H1 (cell line): ENCODE measurements at regions not wholly inside any gene's neighbourhood (a gene's known extent, or its start where the extent isn't known, plus 50 kb on each side); places are given as distances from the start of the nearest gene placed in this dataset.

Source experiments
- BCL11A ChIP-seq, 2 experiments: IDR thresholded peaks; one replicate each; pipeline ENCODE4 v1.6.1; 2011; ENCODE audit warnings: low read depth in 2 of 2, low read length in 2 of 2, mild to moderate bottlenecking in 2 of 2
- CHD1 ChIP-seq: IDR thresholded peaks from 2 replicates; pipeline ENCODE4 v1.6.1; 2012; ENCODE audit warnings: low read depth, low read length, improper control_type of control experiment
- EGR1 ChIP-seq: IDR thresholded peaks from 2 replicates; pipeline ENCODE4 v1.6.1; 2011; ENCODE audit warnings: low read depth, low read length, borderline replicate concordance
- JUN ChIP-seq: IDR thresholded peaks from 2 replicates; pipeline ENCODE4 v1.6.1; 2011; ENCODE audit warnings: low read depth, mild to moderate bottlenecking, improper control_type of control experiment, low read length
- POU5F1 ChIP-seq: IDR thresholded peaks from 2 replicates; pipeline ENCODE4 v1.6.1; 2011; ENCODE audit warnings: low read depth, mild to moderate bottlenecking, low read length, moderate library complexity
- ZNF274 ChIP-seq: IDR thresholded peaks from 2 replicates; pipeline ENCODE4 v1.7.0; 2012; ENCODE audit warnings: low read length, borderline replicate concordance; ENCODE audit errors: extremely low read depth
- TF ChIP-seq, protein P1 (sequence below): fragments of 300-600 bp; sonication (generic); IDR thresholded peaks from 2 replicates; pipeline ENCODE4 v1.7.1; 2012; ENCODE audit warnings: low read length, moderate library complexity, mild to moderate bottlenecking, inconsistent platforms; ENCODE audit not compliant: insufficient replicate concordance

DNA sequence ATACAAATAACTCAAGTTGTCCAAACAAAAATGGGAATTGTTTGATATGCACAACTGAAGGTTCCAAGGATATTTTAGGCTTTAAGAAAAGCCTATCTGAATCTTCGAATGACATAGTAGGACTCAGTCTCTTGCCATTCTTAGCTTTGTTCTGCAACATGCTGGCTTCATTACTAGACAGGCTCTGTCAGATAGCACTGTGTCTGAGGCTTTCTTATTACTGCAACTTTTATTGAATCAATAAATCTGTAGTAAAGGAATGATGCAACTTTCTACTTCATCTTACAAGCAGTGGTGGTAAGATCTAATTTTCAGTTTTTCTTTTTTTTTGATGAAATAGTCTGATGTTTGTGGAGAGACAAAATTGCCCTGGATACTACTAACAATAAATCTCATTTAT is 319.3 kb upstream of the CCDC179 start (continued):
- TF ChIP-seq BCL11A (IDR thresholded peaks at IDR 0.05; ENCODE audit: low read depth in 2 of 2, low read length in 2 of 2) (no peak), CHD1 (no peak), JUN (no peak), ZNF274 (no peak), EGR1 (no peak), POU5F1 (no peak)
- TF ChIP-seq, protein P1, sequence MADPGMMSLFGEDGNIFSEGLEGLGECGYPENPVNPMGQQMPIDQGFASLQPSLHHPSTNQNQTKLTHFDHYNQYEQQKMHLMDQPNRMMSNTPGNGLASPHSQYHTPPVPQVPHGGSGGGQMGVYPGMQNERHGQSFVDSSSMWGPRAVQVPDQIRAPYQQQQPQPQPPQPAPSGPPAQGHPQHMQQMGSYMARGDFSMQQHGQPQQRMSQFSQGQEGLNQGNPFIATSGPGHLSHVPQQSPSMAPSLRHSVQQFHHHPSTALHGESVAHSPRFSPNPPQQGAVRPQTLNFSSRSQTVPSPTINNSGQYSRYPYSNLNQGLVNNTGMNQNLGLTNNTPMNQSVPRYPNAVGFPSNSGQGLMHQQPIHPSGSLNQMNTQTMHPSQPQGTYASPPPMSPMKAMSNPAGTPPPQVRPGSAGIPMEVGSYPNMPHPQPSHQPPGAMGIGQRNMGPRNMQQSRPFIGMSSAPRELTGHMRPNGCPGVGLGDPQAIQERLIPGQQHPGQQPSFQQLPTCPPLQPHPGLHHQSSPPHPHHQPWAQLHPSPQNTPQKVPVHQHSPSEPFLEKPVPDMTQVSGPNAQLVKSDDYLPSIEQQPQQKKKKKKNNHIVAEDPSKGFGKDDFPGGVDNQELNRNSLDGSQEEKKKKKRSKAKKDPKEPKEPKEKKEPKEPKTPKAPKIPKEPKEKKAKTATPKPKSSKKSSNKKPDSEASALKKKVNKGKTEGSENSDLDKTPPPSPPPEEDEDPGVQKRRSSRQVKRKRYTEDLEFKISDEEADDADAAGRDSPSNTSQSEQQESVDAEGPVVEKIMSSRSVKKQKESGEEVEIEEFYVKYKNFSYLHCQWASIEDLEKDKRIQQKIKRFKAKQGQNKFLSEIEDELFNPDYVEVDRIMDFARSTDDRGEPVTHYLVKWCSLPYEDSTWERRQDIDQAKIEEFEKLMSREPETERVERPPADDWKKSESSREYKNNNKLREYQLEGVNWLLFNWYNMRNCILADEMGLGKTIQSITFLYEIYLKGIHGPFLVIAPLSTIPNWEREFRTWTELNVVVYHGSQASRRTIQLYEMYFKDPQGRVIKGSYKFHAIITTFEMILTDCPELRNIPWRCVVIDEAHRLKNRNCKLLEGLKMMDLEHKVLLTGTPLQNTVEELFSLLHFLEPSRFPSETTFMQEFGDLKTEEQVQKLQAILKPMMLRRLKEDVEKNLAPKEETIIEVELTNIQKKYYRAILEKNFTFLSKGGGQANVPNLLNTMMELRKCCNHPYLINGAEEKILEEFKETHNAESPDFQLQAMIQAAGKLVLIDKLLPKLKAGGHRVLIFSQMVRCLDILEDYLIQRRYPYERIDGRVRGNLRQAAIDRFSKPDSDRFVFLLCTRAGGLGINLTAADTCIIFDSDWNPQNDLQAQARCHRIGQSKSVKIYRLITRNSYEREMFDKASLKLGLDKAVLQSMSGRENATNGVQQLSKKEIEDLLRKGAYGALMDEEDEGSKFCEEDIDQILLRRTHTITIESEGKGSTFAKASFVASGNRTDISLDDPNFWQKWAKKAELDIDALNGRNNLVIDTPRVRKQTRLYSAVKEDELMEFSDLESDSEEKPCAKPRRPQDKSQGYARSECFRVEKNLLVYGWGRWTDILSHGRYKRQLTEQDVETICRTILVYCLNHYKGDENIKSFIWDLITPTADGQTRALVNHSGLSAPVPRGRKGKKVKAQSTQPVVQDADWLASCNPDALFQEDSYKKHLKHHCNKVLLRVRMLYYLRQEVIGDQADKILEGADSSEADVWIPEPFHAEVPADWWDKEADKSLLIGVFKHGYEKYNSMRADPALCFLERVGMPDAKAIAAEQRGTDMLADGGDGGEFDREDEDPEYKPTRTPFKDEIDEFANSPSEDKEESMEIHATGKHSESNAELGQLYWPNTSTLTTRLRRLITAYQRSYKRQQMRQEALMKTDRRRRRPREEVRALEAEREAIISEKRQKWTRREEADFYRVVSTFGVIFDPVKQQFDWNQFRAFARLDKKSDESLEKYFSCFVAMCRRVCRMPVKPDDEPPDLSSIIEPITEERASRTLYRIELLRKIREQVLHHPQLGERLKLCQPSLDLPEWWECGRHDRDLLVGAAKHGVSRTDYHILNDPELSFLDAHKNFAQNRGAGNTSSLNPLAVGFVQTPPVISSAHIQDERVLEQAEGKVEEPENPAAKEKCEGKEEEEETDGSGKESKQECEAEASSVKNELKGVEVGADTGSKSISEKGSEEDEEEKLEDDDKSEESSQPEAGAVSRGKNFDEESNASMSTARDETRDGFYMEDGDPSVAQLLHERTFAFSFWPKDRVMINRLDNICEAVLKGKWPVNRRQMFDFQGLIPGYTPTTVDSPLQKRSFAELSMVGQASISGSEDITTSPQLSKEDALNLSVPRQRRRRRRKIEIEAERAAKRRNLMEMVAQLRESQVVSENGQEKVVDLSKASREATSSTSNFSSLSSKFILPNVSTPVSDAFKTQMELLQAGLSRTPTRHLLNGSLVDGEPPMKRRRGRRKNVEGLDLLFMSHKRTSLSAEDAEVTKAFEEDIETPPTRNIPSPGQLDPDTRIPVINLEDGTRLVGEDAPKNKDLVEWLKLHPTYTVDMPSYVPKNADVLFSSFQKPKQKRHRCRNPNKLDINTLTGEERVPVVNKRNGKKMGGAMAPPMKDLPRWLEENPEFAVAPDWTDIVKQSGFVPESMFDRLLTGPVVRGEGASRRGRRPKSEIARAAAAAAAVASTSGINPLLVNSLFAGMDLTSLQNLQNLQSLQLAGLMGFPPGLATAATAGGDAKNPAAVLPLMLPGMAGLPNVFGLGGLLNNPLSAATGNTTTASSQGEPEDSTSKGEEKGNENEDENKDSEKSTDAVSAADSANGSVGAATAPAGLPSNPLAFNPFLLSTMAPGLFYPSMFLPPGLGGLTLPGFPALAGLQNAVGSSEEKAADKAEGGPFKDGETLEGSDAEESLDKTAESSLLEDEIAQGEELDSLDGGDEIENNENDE: no peak
